H9 (cell line): ENCODE measurements at regions not wholly inside any gene's neighbourhood (a gene's known extent, or its start where the extent isn't known, plus 50 kb on each side); places are given as distances from the start of the nearest gene placed in this dataset.

ENCODE experiments used
- DNase-seq: peaks from one replicate; pipeline ENCODE4 v3.0.0-alpha.2; 2017
- H2AFZ ChIP-seq: one replicate; pipeline ENCODE4 v1.6.1; 2013; ENCODE audit warnings: mild to moderate bottlenecking, low read length, control low read depth, moderate library complexity
- H2AK5ac ChIP-seq: 2 replicates; pipeline ENCODE4 v1.6.1; 2013; ENCODE audit warnings: low read length, control low read depth, mixed read lengths; ENCODE audit not compliant: insufficient read length
- H2BK120ac ChIP-seq: one replicate; pipeline ENCODE4 v1.6.1; 2013; ENCODE audit warnings: low read depth, mild to moderate bottlenecking, low read length, control low read depth, inconsistent platforms; ENCODE audit not compliant: poor library complexity, severe bottlenecking
- H2BK12ac ChIP-seq: 2 replicates; pipeline ENCODE4 v1.6.1; 2013; ENCODE audit warnings: low read length, control low read depth, mixed read lengths, low read depth; ENCODE audit not compliant: insufficient read length
- H2BK15ac ChIP-seq: 2 replicates; pipeline ENCODE4 v1.6.1; 2013; ENCODE audit warnings: low read depth, low read length, control low read depth
- H2BK20ac ChIP-seq: one replicate; pipeline ENCODE4 v1.6.1; 2013; ENCODE audit warnings: low read depth, mild to moderate bottlenecking, low read length, control low read depth, inconsistent platforms; ENCODE audit not compliant: poor library complexity, severe bottlenecking
- H2BK5ac ChIP-seq: 2 replicates; pipeline ENCODE4 v1.6.1; 2013; ENCODE audit warnings: low read length, control low read depth, mixed read lengths; ENCODE audit not compliant: insufficient read length
- H3K14ac ChIP-seq: 2 replicates; pipeline ENCODE4 v1.6.1; 2013; ENCODE audit warnings: low read length, control low read depth; ENCODE audit not compliant: insufficient read depth
- H3K18ac ChIP-seq: 2 replicates; pipeline ENCODE4 v1.6.1; 2013; ENCODE audit warnings: low read depth, mild to moderate bottlenecking, mixed read lengths, low read length, control low read depth; ENCODE audit not compliant: insufficient read length
- H3K23ac ChIP-seq: 2 replicates; pipeline ENCODE4 v1.6.1; 2013; ENCODE audit warnings: low read length, control low read depth, mixed read lengths, low read depth; ENCODE audit not compliant: insufficient read length
- H3K23me2 ChIP-seq: 2 replicates; pipeline ENCODE4 v1.6.1; 2013; ENCODE audit warnings: low read depth, mild to moderate bottlenecking, mixed read lengths, low read length, control low read depth; ENCODE audit not compliant: insufficient read length, poor library complexity, severe bottlenecking
- H3K27ac ChIP-seq: 2 replicates; pipeline ENCODE4 v1.5.1; 2013; ENCODE audit warnings: low read length, control low read depth, mixed read lengths, low read depth; ENCODE audit not compliant: insufficient read length
- H3K27me3 ChIP-seq: 2 replicates; pipeline ENCODE4 v1.6.1; 2013; ENCODE audit warnings: low read length, control low read depth, inconsistent platforms; ENCODE audit not compliant: insufficient read depth
- H3K4ac ChIP-seq: 2 replicates; pipeline ENCODE4 v1.6.1; 2013; ENCODE audit warnings: low read depth, mild to moderate bottlenecking, control low read depth, inconsistent platforms, low read length, moderate library complexity
- H3K4me1 ChIP-seq: 2 replicates; pipeline ENCODE4 v1.6.1; 2013; ENCODE audit warnings: low read length, control low read depth, inconsistent platforms; ENCODE audit not compliant: insufficient read depth
- H3K4me2 ChIP-seq: 2 replicates; pipeline ENCODE4 v1.6.1; 2013; ENCODE audit warnings: low read length, control low read depth, mixed read lengths; ENCODE audit not compliant: insufficient read length, insufficient read depth
- H3K56ac ChIP-seq: 2 replicates; pipeline ENCODE4 v1.6.1; 2013; ENCODE audit warnings: low read depth, mild to moderate bottlenecking, mixed read lengths, low read length, control low read depth; ENCODE audit not compliant: insufficient read length
- H3K79me1 ChIP-seq: 2 replicates; pipeline ENCODE4 v1.6.1; 2013; ENCODE audit warnings: low read depth, mild to moderate bottlenecking, moderate library complexity, low read length, control low read depth, inconsistent platforms; ENCODE audit not compliant: insufficient read depth, poor library complexity, severe bottlenecking
- H3K79me2 ChIP-seq: 2 replicates; pipeline ENCODE4 v1.6.1; 2013; ENCODE audit warnings: low read length, control low read depth, inconsistent platforms; ENCODE audit not compliant: insufficient read depth
- H3K9ac ChIP-seq: 2 replicates; pipeline ENCODE4 v1.6.1; 2013; ENCODE audit warnings: low read length, control low read depth, mixed read lengths; ENCODE audit not compliant: insufficient read length; ENCODE audit errors: extremely low read depth
- H3K9me3 ChIP-seq: one replicate; pipeline ENCODE4 v1.6.1; 2013; ENCODE audit warnings: low read depth, low read length, inconsistent platforms; ENCODE audit not compliant: control insufficient read depth
- H3T11ph ChIP-seq: one replicate; pipeline ENCODE4 v1.6.1; 2013; ENCODE audit warnings: mild to moderate bottlenecking, low read length, control low read depth, inconsistent platforms
- H4K20me1 ChIP-seq: one replicate; pipeline ENCODE4 v1.6.1; 2013; ENCODE audit not compliant: control insufficient read depth, insufficient read length, insufficient read depth
- H4K5ac ChIP-seq: 2 replicates; pipeline ENCODE4 v1.6.1; 2013; ENCODE audit warnings: low read depth, mild to moderate bottlenecking, mixed read lengths, low read length, control low read depth; ENCODE audit not compliant: insufficient read length
- H4K8ac ChIP-seq: replicated peaks from 2 replicates; pipeline ENCODE4 v1.6.1; 2013; ENCODE audit warnings: low read length, control low read depth, mixed read lengths, low read depth; ENCODE audit not compliant: insufficient read length
- H4K91ac ChIP-seq: 2 replicates; pipeline ENCODE4 v1.6.1; 2013; ENCODE audit warnings: low read depth, mild to moderate bottlenecking, moderate library complexity, mixed read lengths, low read length, control low read depth; ENCODE audit not compliant: insufficient read length
- H3K27ac Mint-ChIP-seq, 3 experiments: 2 replicates in 2 of 3; 3 replicates in 1 of 3; pipeline ENCODE4 v1.8.0; 2020 to 2021; ENCODE audit warnings: mixed read lengths in 3 of 3, mild to moderate bottlenecking in 1 of 3, moderate library complexity in 1 of 3
- H3K27me3 Mint-ChIP-seq: 2 replicates; pipeline ENCODE4 v1.8.0; 2021; ENCODE audit warnings: low read depth, mild to moderate bottlenecking, moderate library complexity, mixed read lengths
- H3K36me3 Mint-ChIP-seq, 3 experiments: 2 replicates in 2 of 3; 3 replicates in 1 of 3; pipeline ENCODE4 v1.8.0; 2020 to 2021; ENCODE audit warnings: low read depth in 3 of 3, mixed read lengths in 3 of 3; ENCODE audit not compliant: insufficient read depth in 1 of 3
- H3K4me1 Mint-ChIP-seq, 2 experiments: 2 replicates each; pipeline ENCODE4 v1.8.0; 2020; ENCODE audit warnings: mixed read lengths in 2 of 2
- H3K4me3 Mint-ChIP-seq, 2 experiments: 2 replicates in 1 of 2; 3 replicates in 1 of 2; pipeline ENCODE4 v1.8.0; 2020 to 2021; ENCODE audit warnings: mild to moderate bottlenecking in 2 of 2, mixed read lengths in 2 of 2, moderate library complexity in 1 of 2
- H3K9me3 Mint-ChIP-seq, 2 experiments: 2 replicates in 1 of 2; 3 replicates in 1 of 2; pipeline ENCODE4 v1.8.0; 2020; ENCODE audit warnings: mild to moderate bottlenecking in 2 of 2, mixed read lengths in 2 of 2, moderate library complexity in 1 of 2
- CTCF ChIP-seq: fragments of 200-600 bp; sonication (generic); conservative IDR thresholded peaks from 3 replicates; pipeline ENCODE4 v1.8.0; 2021; ENCODE audit warnings: antibody characterized with exemption, mild to moderate bottlenecking
- WGBS: extraction: QIAGEN DNeasy Blood & Tissue Kit; methylation state at CpG from one replicate; pipeline ENCODE4 v1.1.7; 2013; ENCODE audit warnings: missing lambda C conversion rate, low lambda C conversion rate, mixed read lengths; ENCODE audit not compliant: insufficient read length; ENCODE audit errors: extremely low coverage; 5-methylcytosine and 5-hydroxymethylcytosine counted together

- no peaks in the 10 kb centered on the region for H3K79me2 ChIP-seq
- no peak overlapping the region for H3K27ac Mint-ChIP-seq
- no peak overlapping the region for H3K18ac ChIP-seq
- no peak overlapping the region for H2AK5ac ChIP-seq
- H2BK20ac ChIP-seq, result no peak overlapping the region
- no peak for DNase-seq
- H3K9me3 Mint-ChIP-seq, result peaks cover 2 to 6% of the 10 kb centered on the region in 2 experiments; a peak in 4 of 5 replicates
- no peaks in the 10 kb centered on the region for H3K23me2 ChIP-seq
- H3K56ac ChIP-seq, result no peak overlapping the region
- H2BK12ac ChIP-seq, result no peak overlapping the region
- no peaks in the 10 kb centered on the region for H3K4me1 ChIP-seq
- H3K4ac ChIP-seq, result no peak overlapping the region
- no CpG with 5 or more reads among the region's 4 CpGs for WGBS
- no peak overlapping the region for H2BK15ac ChIP-seq
- no peaks in the 10 kb centered on the region for H3K9me3 ChIP-seq
- H4K5ac ChIP-seq, result no peak overlapping the region
- no peak overlapping the region for H3K9ac ChIP-seq
- H3K27ac ChIP-seq, result no peak overlapping the region
- no peaks in the 10 kb centered on the region for H4K20me1 ChIP-seq
- no peaks in the 10 kb centered on the region for H3K27me3 ChIP-seq
- H3T11ph ChIP-seq, result no peak overlapping the region
- H3K4me2 ChIP-seq, result no peak overlapping the region
- H3K79me1 ChIP-seq, result no peaks in the 10 kb centered on the region
- no peaks in the 10 kb centered on the region for H3K27me3 Mint-ChIP-seq
- no peak for TF ChIP-seq CTCF
- H2AFZ ChIP-seq, result no peak overlapping the region
- peaks cover 0 to 4% (median 0%) of the 10 kb centered on the region in 3 experiments; a peak in 2 of 7 replicates for H3K36me3 Mint-ChIP-seq
- H4K8ac ChIP-seq, result no peak overlapping the region
- H3K4me3 Mint-ChIP-seq, result no peak overlapping the region
- H4K91ac ChIP-seq, result no peak overlapping the region
- H3K4me1 Mint-ChIP-seq, result no peaks in the 10 kb centered on the region
- H3K23ac ChIP-seq, result no peak overlapping the region
- H3K14ac ChIP-seq, result no peak overlapping the region
- no peak overlapping the region for H2BK5ac ChIP-seq
- H2BK120ac ChIP-seq, result no peak overlapping the region
Observed at GRCh38 chr2:221741496-221742211, 169.6 kb upstream of the EPHA4 start.
